ENCODE measurements at regions not wholly inside any gene's neighbourhood (a gene's known extent, or its start where the extent isn't known, plus 50 kb on each side); places are given as distances from the start of the nearest gene placed in this dataset.
"Not testable (repeated sequence)": the region's sequence is repeated elsewhere in the genome, so short reads cannot be mapped to it uniquely, and the experiment has no call there.

GRCh38 chr14:82913396-82913795 lies 1379.7 kb upstream of the SEL1L start:
- no peaks in the 10 kb centered on the region for H3K4me1 ChIP-seq (ENCODE audit: control insufficient read depth, insufficient read depth, low read length)
- H3K27me3 ChIP-seq (ENCODE audit: control insufficient read depth in 1 of 2, insufficient read depth in 2 of 2, low read length in 2 of 2), result no peaks in the 10 kb centered on the region
- H3K9ac ChIP-seq (ENCODE audit: low read length in 2 of 2), result no peak overlapping the region
- no peak overlapping the region for H3K4me3 ChIP-seq (ENCODE audit: low read length in 2 of 2)
- H3K36me3 ChIP-seq (ENCODE audit: control insufficient read depth in 2 of 2, insufficient read depth in 2 of 2, low read length in 2 of 2), result no peaks in the 10 kb centered on the region
- no peaks in the 10 kb centered on the region for H3K9me3 ChIP-seq (ENCODE audit: control insufficient read depth in 2 of 2, low read length in 2 of 2)
- no peak overlapping the region for H3K27ac ChIP-seq (ENCODE audit: low read length)

- H3K36me3 ChIP-seq (ENCODE audit: control insufficient read depth in 2 of 2, insufficient read depth in 2 of 2, low read length in 2 of 2), result no peaks in the 10 kb centered on the region
- no peak overlapping the region for H3K4me3 ChIP-seq (ENCODE audit: low read length in 2 of 2)
- no peak overlapping the region for H3K27ac ChIP-seq (ENCODE audit: low read length)
- no peak overlapping the region for H3K9ac ChIP-seq (ENCODE audit: low read length in 2 of 2)
- no peaks in the 10 kb centered on the region for H3K27me3 ChIP-seq (ENCODE audit: control insufficient read depth in 1 of 2, insufficient read depth in 2 of 2, low read length in 2 of 2)
- no peaks in the 10 kb centered on the region for H3K9me3 ChIP-seq (ENCODE audit: control insufficient read depth in 2 of 2, low read length in 2 of 2)
- H3K4me1 ChIP-seq (ENCODE audit: control insufficient read depth, insufficient read depth, low read length), result no peaks in the 10 kb centered on the region
These were observed 1381.7 kb upstream of the SEL1L start for GRCh38 chr14:82915381-82915780.

GRCh38 chr14:82935691-82936090 lies 1402.0 kb upstream of the SEL1L start:
- H3K4me3 ChIP-seq (ENCODE audit: low read length in 2 of 2), result no peak overlapping the region
- H3K9ac ChIP-seq (ENCODE audit: low read length in 2 of 2), result no peak overlapping the region
- no peaks in the 10 kb centered on the region for H3K27me3 ChIP-seq (ENCODE audit: control insufficient read depth in 1 of 2, insufficient read depth in 2 of 2, low read length in 2 of 2)
- no peaks in the 10 kb centered on the region for H3K9me3 ChIP-seq (ENCODE audit: control insufficient read depth in 2 of 2, low read length in 2 of 2)
- H3K27ac ChIP-seq (ENCODE audit: low read length), result no peak overlapping the region
- no peaks in the 10 kb centered on the region for H3K36me3 ChIP-seq (ENCODE audit: control insufficient read depth in 2 of 2, insufficient read depth in 2 of 2, low read length in 2 of 2)
- H3K4me1 ChIP-seq (ENCODE audit: control insufficient read depth, insufficient read depth, low read length), result no peaks in the 10 kb centered on the region

GRCh38 chr14:82951171-82951570 lies 1417.5 kb upstream of the SEL1L start:
- no peaks in the 10 kb centered on the region for H3K4me1 ChIP-seq (ENCODE audit: control insufficient read depth, insufficient read depth, low read length)
- H3K36me3 ChIP-seq (ENCODE audit: control insufficient read depth in 2 of 2, insufficient read depth in 2 of 2, low read length in 2 of 2), result no peaks in the 10 kb centered on the region
- no peaks in the 10 kb centered on the region for H3K9me3 ChIP-seq (ENCODE audit: control insufficient read depth in 2 of 2, low read length in 2 of 2)
- no peak overlapping the region for H3K9ac ChIP-seq (ENCODE audit: low read length in 2 of 2)
- H3K4me3 ChIP-seq (ENCODE audit: low read length in 2 of 2), result no peak overlapping the region
- no peaks in the 10 kb centered on the region for H3K27me3 ChIP-seq (ENCODE audit: control insufficient read depth in 1 of 2, insufficient read depth in 2 of 2, low read length in 2 of 2)
- H3K27ac ChIP-seq (ENCODE audit: low read length), result no peak overlapping the region

GRCh38 chr14:82963756-82964155 lies 1430.1 kb upstream of the SEL1L start:
- H3K36me3 ChIP-seq (ENCODE audit: control insufficient read depth in 2 of 2, insufficient read depth in 2 of 2, low read length in 2 of 2), result no peaks in the 10 kb centered on the region
- H3K27ac ChIP-seq (ENCODE audit: low read length), result no peak overlapping the region
- no peak overlapping the region for H3K9ac ChIP-seq (ENCODE audit: low read length in 2 of 2)
- H3K4me1 ChIP-seq (ENCODE audit: control insufficient read depth, insufficient read depth, low read length), result no peaks in the 10 kb centered on the region
- no peak overlapping the region for H3K4me3 ChIP-seq (ENCODE audit: low read length in 2 of 2)
- no peaks in the 10 kb centered on the region for H3K27me3 ChIP-seq (ENCODE audit: control insufficient read depth in 1 of 2, insufficient read depth in 2 of 2, low read length in 2 of 2)
- H3K9me3 ChIP-seq (ENCODE audit: control insufficient read depth in 2 of 2, low read length in 2 of 2), result no peaks in the 10 kb centered on the region

- Histone ChIP-seq H3K36me3 (ENCODE audit: control insufficient read depth in 2 of 2, insufficient read depth in 2 of 2, low read length in 2 of 2) (no peaks in the 10 kb centered on the region), H3K9ac (ENCODE audit: low read length in 2 of 2) (no peak overlapping the region), H3K4me1 (ENCODE audit: control insufficient read depth, insufficient read depth, low read length) (no peaks in the 10 kb centered on the region), H3K4me3 (ENCODE audit: low read length in 2 of 2) (no peak overlapping the region), H3K9me3 (ENCODE audit: control insufficient read depth in 2 of 2, low read length in 2 of 2) (no peaks in the 10 kb centered on the region), H3K27me3 (ENCODE audit: control insufficient read depth in 1 of 2, insufficient read depth in 2 of 2, low read length in 2 of 2) (no peaks in the 10 kb centered on the region), H3K27ac (ENCODE audit: low read length) (no peak overlapping the region)
These were observed 1454.0 kb upstream of the SEL1L start for GRCh38 chr14:82987502-82988124.

- not testable (repeated sequence) for H3K27ac ChIP-seq (ENCODE audit: low read length); H3K4me3 ChIP-seq (ENCODE audit: low read length in 2 of 2); H3K36me3 ChIP-seq (ENCODE audit: control insufficient read depth in 2 of 2, insufficient read depth in 2 of 2, low read length in 2 of 2); H3K9me3 ChIP-seq (ENCODE audit: control insufficient read depth in 2 of 2, low read length in 2 of 2); H3K9ac ChIP-seq (ENCODE audit: low read length in 2 of 2); H3K4me1 ChIP-seq (ENCODE audit: control insufficient read depth, insufficient read depth, low read length); H3K27me3 ChIP-seq (ENCODE audit: control insufficient read depth in 1 of 2, insufficient read depth in 2 of 2, low read length in 2 of 2)
These were observed 1460.9 kb upstream of the SEL1L start for GRCh38 chr14:82994547-82994946.

GRCh38 chr14:82999802-83000201 lies 1466.1 kb upstream of the SEL1L start:
- Histone ChIP-seq H3K36me3 (ENCODE audit: control insufficient read depth in 2 of 2, insufficient read depth in 2 of 2, low read length in 2 of 2) (no peaks in the 10 kb centered on the region), H3K4me1 (ENCODE audit: control insufficient read depth, insufficient read depth, low read length) (no peaks in the 10 kb centered on the region), H3K4me3 (ENCODE audit: low read length in 2 of 2) (no peak overlapping the region), H3K9ac (ENCODE audit: low read length in 2 of 2) (no peak overlapping the region), H3K27ac (ENCODE audit: low read length) (no peak overlapping the region), H3K27me3 (ENCODE audit: control insufficient read depth in 1 of 2, insufficient read depth in 2 of 2, low read length in 2 of 2) (no peaks in the 10 kb centered on the region), H3K9me3 (ENCODE audit: control insufficient read depth in 2 of 2, low read length in 2 of 2) (no peaks in the 10 kb centered on the region)

GRCh38 chr14:83004456-83005006 lies 1470.9 kb upstream of the SEL1L start:
- Histone ChIP-seq H3K9me3 (ENCODE audit: control insufficient read depth in 2 of 2, low read length in 2 of 2) (no peaks in the 10 kb centered on the region), H3K4me3 (ENCODE audit: low read length in 2 of 2) (no peak overlapping the region), H3K27me3 (ENCODE audit: control insufficient read depth in 1 of 2, insufficient read depth in 2 of 2, low read length in 2 of 2) (no peaks in the 10 kb centered on the region), H3K9ac (ENCODE audit: low read length in 2 of 2) (no peak overlapping the region), H3K4me1 (ENCODE audit: control insufficient read depth, insufficient read depth, low read length) (no peaks in the 10 kb centered on the region), H3K36me3 (ENCODE audit: control insufficient read depth in 2 of 2, insufficient read depth in 2 of 2, low read length in 2 of 2) (no peaks in the 10 kb centered on the region), H3K27ac (ENCODE audit: low read length) (no peak overlapping the region)

- no peaks in the 10 kb centered on the region for H3K9me3 ChIP-seq (ENCODE audit: control insufficient read depth in 2 of 2, low read length in 2 of 2)
- H3K4me1 ChIP-seq (ENCODE audit: control insufficient read depth, insufficient read depth, low read length), result no peaks in the 10 kb centered on the region
- no peak overlapping the region for H3K9ac ChIP-seq (ENCODE audit: low read length in 2 of 2)
- no peak overlapping the region for H3K4me3 ChIP-seq (ENCODE audit: low read length in 2 of 2)
- no peaks in the 10 kb centered on the region for H3K36me3 ChIP-seq (ENCODE audit: control insufficient read depth in 2 of 2, insufficient read depth in 2 of 2, low read length in 2 of 2)
- H3K27me3 ChIP-seq (ENCODE audit: control insufficient read depth in 1 of 2, insufficient read depth in 2 of 2, low read length in 2 of 2), result no peaks in the 10 kb centered on the region
- H3K27ac ChIP-seq (ENCODE audit: low read length), result no peak overlapping the region
These were observed 1472.5 kb upstream of the SEL1L start for GRCh38 chr14:83006121-83006670.

- H3K36me3 ChIP-seq (ENCODE audit: control insufficient read depth in 2 of 2, insufficient read depth in 2 of 2, low read length in 2 of 2); H3K9me3 ChIP-seq (ENCODE audit: control insufficient read depth in 2 of 2, low read length in 2 of 2); H3K4me1 ChIP-seq (ENCODE audit: control insufficient read depth, insufficient read depth, low read length); H3K9ac ChIP-seq (ENCODE audit: low read length in 2 of 2); H3K27me3 ChIP-seq (ENCODE audit: control insufficient read depth in 1 of 2, insufficient read depth in 2 of 2, low read length in 2 of 2); H3K27ac ChIP-seq (ENCODE audit: low read length); H3K4me3 ChIP-seq (ENCODE audit: low read length in 2 of 2): not testable (repeated sequence)
These were observed 1473.4 kb upstream of the SEL1L start for GRCh38 chr14:83007052-83007451.
